ENCODE measurements at regions not wholly inside any gene's neighbourhood (a gene's known extent, or its start where the extent isn't known, plus 50 kb on each side); places are given as distances from the start of the nearest gene placed in this dataset.

GRCh38 chr5:142390334-142390733 lies 65.5 kb upstream of the SPRY4 start:
- no peak for TF ChIP-seq POLR2A (IDR thresholded peaks at IDR 0.05; ENCODE audit: low read depth, low read length)
- no peak for TF ChIP-seq POLR2AphosphoS5 (IDR thresholded peaks at IDR 0.05; ENCODE audit: low read depth, low read length)
- no peak for TF ChIP-seq TAF1 (IDR thresholded peaks at IDR 0.05; ENCODE audit: low read depth, low read length)
- TF ChIP-seq PAX5 (IDR thresholded peaks at IDR 0.05; ENCODE audit: insufficient read depth, low read length, severe bottlenecking): no peak
- no peak for TF ChIP-seq POU2F2 (IDR thresholded peaks at IDR 0.05; ENCODE audit: low read depth, low read length)
- TF ChIP-seq SPI1 (IDR thresholded peaks at IDR 0.05; ENCODE audit: low read depth, low read length): no peak

Measured in GM12891 (cell line).